K562 (cell line): ENCODE measurements at regions not wholly inside any gene's neighbourhood (a gene's known extent, or its start where the extent isn't known, plus 50 kb on each side); places are given as distances from the start of the nearest gene placed in this dataset.

Experiments used
- ATAC-seq: fragments of 200-7000 bp; cut with Tn5 transposase; 3 replicates; pipeline ENCODE4 v1.9.1; 2020; ENCODE audit warnings: moderate library complexity
- BruUV-seq: library from RNA; stranded (reverse); fragments of 400-500 nt; replicated peaks from 2 replicates; lab custom pipeline; 2021; lab: Mats Ljungman, UMichigan
- CTCF ChIA-PET: fragments of 300-600 bp; formaldehyde crosslinking; extraction: SDS; loops from one replicate; lab custom pipeline; 2021; ENCODE audit warnings: low intra/inter-chr PET ratio; lab: Yijun Ruan, JAX
- POLR2A ChIA-PET: fragments of 300-600, 350-650 bp; sonication (Branson Sonifier 250); formaldehyde crosslinking; extraction: SDS; loops from one replicate; lab custom pipeline; 2021; ENCODE audit warnings: antibody characterized with exemption, inconsistent platforms; lab: Yijun Ruan, JAX
- DNase-seq, 4 experiments: peaks; one replicate each; pipeline versions ENCODE4 v3.0.0 to v3.0.0-alpha.2; 2011 to 2018; ENCODE audit warnings: low spot score in 3 of 4, mixed read lengths in 3 of 4; ENCODE audit errors: extremely low read depth in 1 of 4
- FAIRE-seq: peaks from 2 replicates; lab custom pipeline; 2011; peaks lifted over from hg19 to GRCh38; lab: Jason Lieb, UNC
- H2AFZ ChIP-seq: 2 replicates; pipeline ENCODE4 v1.6.0; 2011; ENCODE audit warnings: low read depth, low read length, control low read depth, inconsistent platforms
- H3K27ac ChIP-seq: fragments of 200-600 bp; 3 replicates; pipeline ENCODE4 v1.8.0; 2011; ENCODE audit warnings: low read depth, mild to moderate bottlenecking, control low read depth, inconsistent platforms, low read length, moderate library complexity, mixed read lengths; ENCODE audit errors: extremely low read depth
- H3K27me3 ChIP-seq, 2 experiments: fragments of 300-600 bp in 1 of 2; 2 replicates in 1 of 2; 3 replicates in 1 of 2; pipeline versions ENCODE4 v1.6.0 to v1.8.0; 2011; ENCODE audit warnings: inconsistent platforms in 2 of 2, low read length in 2 of 2, mild to moderate bottlenecking in 1 of 2, mixed read lengths in 1 of 2, moderate library complexity in 1 of 2; ENCODE audit not compliant: control insufficient read depth in 2 of 2, insufficient read depth in 2 of 2
- H3K36me3 ChIP-seq: fragments of 300-600 bp; 3 replicates; pipeline ENCODE4 v1.8.0; 2011; ENCODE audit warnings: mild to moderate bottlenecking, low read length, inconsistent platforms; ENCODE audit not compliant: control insufficient read depth, insufficient read depth
- H3K4me1 ChIP-seq, 2 experiments: fragments of 200-600 bp in 1 of 2; replicated peaks in 1 of 2; 2 replicates in 1 of 2; 3 replicates in 1 of 2; pipeline versions ENCODE4 v1.5.1 to v1.8.0; 2011; ENCODE audit warnings: inconsistent platforms in 2 of 2, low read length in 2 of 2, mild to moderate bottlenecking in 1 of 2, mixed read lengths in 1 of 2, moderate library complexity in 1 of 2; ENCODE audit not compliant: control insufficient read depth in 2 of 2, insufficient read depth in 2 of 2
- H3K4me2 ChIP-seq: 2 replicates; pipeline ENCODE4 v1.6.1; 2011; ENCODE audit warnings: low read length, control low read depth, inconsistent platforms, mixed read lengths; ENCODE audit not compliant: insufficient read depth
- H3K4me3 ChIP-seq: fragments of 200-600 bp; sonication (generic), shearing (Covaris generic); 2 replicates; pipeline ENCODE4 v1.5.1; 2016; ENCODE audit warnings: control low read depth, inconsistent platforms
- H3K79me2 ChIP-seq: fragments of 200-600 bp; 3 replicates; pipeline ENCODE4 v1.8.0; 2011; ENCODE audit warnings: low read length, inconsistent platforms; ENCODE audit not compliant: control insufficient read depth, insufficient read depth
- H3K9ac ChIP-seq, 2 experiments: 2 replicates each; pipeline versions ENCODE4 v1.6.0 to v1.6.1; 2011; ENCODE audit warnings: low read depth in 2 of 2, low read length in 2 of 2, control low read depth in 1 of 2, inconsistent platforms in 1 of 2, mild to moderate bottlenecking in 1 of 2, mixed read lengths in 1 of 2; ENCODE audit not compliant: insufficient read depth in 1 of 2
- H3K9me1 ChIP-seq: one replicate; pipeline ENCODE4 v1.6.0; 2011; ENCODE audit warnings: inconsistent platforms, mild to moderate bottlenecking, low read length, moderate library complexity; ENCODE audit not compliant: control insufficient read depth, insufficient read depth
- H3K9me3 ChIP-seq: replicated peaks from 2 replicates; pipeline ENCODE4 v1.5.1; 2011; ENCODE audit warnings: low read depth, low read length, inconsistent platforms; ENCODE audit not compliant: control insufficient read depth, insufficient read depth
- H4K20me1 ChIP-seq: replicated peaks from 2 replicates; pipeline ENCODE4 v1.6.1; 2011; ENCODE audit warnings: low read length, inconsistent platforms, mixed read lengths; ENCODE audit not compliant: control insufficient read depth, insufficient read depth
- COPS2 ChIP-seq: fragments of 450-650 bp; conservative IDR thresholded peaks from 2 replicates; pipeline ENCODE4 v1.6.1; 2016; ENCODE audit warnings: mild to moderate bottlenecking, moderate library complexity
- E2F5 ChIP-seq: sonication (generic); formaldehyde crosslinking; IDR thresholded peaks from 2 replicates; pipeline ENCODE4 v1.8.0; 2022; ENCODE audit warnings: mild to moderate bottlenecking, missing genetic modification reagents
- ID3 ChIP-seq, 2 experiments: fragments of 250-450 bp in 1 of 2; fragments of 450-650 bp in 1 of 2; sonication (Bioruptor Pico) in 1 of 2; IDR thresholded peaks; 2 replicates each; pipeline versions ENCODE4 v1.6.1 to v1.8.0; 2016 to 2021; ENCODE audit warnings: mild to moderate bottlenecking in 2 of 2, moderate library complexity in 2 of 2, missing compliant biosample characterization in 1 of 2, missing genetic modification characterization in 1 of 2
- MTA2 ChIP-seq: fragments of 450-650 bp; IDR thresholded peaks from 2 replicates; pipeline ENCODE4 v1.6.1; 2016; ENCODE audit warnings: low read depth
- PATZ1 ChIP-seq: fragments of 250-450 bp; sonication (Bioruptor Pico); IDR thresholded peaks from 2 replicates; pipeline ENCODE4 v1.5.0; 2020; ENCODE audit warnings: mild to moderate bottlenecking, borderline replicate concordance
- PPARD ChIP-seq: fragments of 250-450 bp; sonication (Bioruptor Pico); IDR thresholded peaks from 2 replicates; pipeline ENCODE4 v1.8.0; 2022; ENCODE audit warnings: inconsistent platforms, mild to moderate bottlenecking, moderate library complexity
- RBBP5 ChIP-seq: fragments of 200-600 bp; sonication (generic); IDR thresholded peaks from 2 replicates; pipeline ENCODE4 v1.6.1; 2012; ENCODE audit warnings: borderline replicate concordance, mild to moderate bottlenecking, low read length, control low read depth, inconsistent platforms; ENCODE audit not compliant: insufficient read depth, poor library complexity, severe bottlenecking
- SP2 ChIP-seq: IDR thresholded peaks from 2 replicates; pipeline ENCODE4 v1.6.1; 2011; ENCODE audit warnings: mild to moderate bottlenecking, low read depth, low read length, moderate library complexity; ENCODE audit not compliant: poor library complexity, severe bottlenecking; ENCODE audit errors: extremely low read depth
- SRSF1 ChIP-seq: fragments of 200-400 bp; formaldehyde crosslinking; IDR thresholded peaks from 2 replicates; pipeline ENCODE4 v1.6.1; 2017; ENCODE audit warnings: mild to moderate bottlenecking, low read depth, low read length, moderate library complexity
- ZBTB26 ChIP-seq: fragments of 450-650 bp; formaldehyde crosslinking; IDR thresholded peaks from 2 replicates; pipeline ENCODE4 v1.4.0; 2022; ENCODE audit warnings: missing genetic modification characterization
- ZNF263 ChIP-seq: sonication (generic); formaldehyde crosslinking; IDR thresholded peaks from 2 replicates; pipeline ENCODE4 v1.8.0; 2022; ENCODE audit warnings: mild to moderate bottlenecking, missing genetic modification reagents, borderline replicate concordance
- ZNF449 ChIP-seq: fragments of 250-450 bp; sonication (Bioruptor Pico); IDR thresholded peaks from 2 replicates; pipeline ENCODE4 v1.8.0; 2022; ENCODE audit warnings: moderate library complexity, mild to moderate bottlenecking, inconsistent platforms
- ZNF507 ChIP-seq: conservative IDR thresholded peaks from 2 replicates; pipeline ENCODE4 v1.6.1; 2017; ENCODE audit warnings: missing genetic modification characterization, missing compliant biosample characterization
- ZNF561 ChIP-seq: fragments of 450-650 bp; formaldehyde crosslinking; conservative IDR thresholded peaks from 2 replicates; pipeline ENCODE4 v1.4.0; 2020; ENCODE audit warnings: mild to moderate bottlenecking, moderate library complexity
- ZNF695 ChIP-seq: fragments of 450-650 bp; formaldehyde crosslinking; IDR thresholded peaks from 2 replicates; pipeline ENCODE4 v1.4.0; 2020; ENCODE audit warnings: mild to moderate bottlenecking, moderate library complexity
- WGBS: fragments of 100-300 bp; shearing (Covaris generic); methylation state at CpG from one replicate; pipeline ENCODE4 v1.1.6; 2016; ENCODE audit warnings: low coverage, mixed read lengths; ENCODE audit not compliant: insufficient coverage; ENCODE audit errors: missing lambda C conversion rate; 5-methylcytosine and 5-hydroxymethylcytosine counted together
- in situ Hi-C: fragments of 300-500 bp; cut with MboI; formaldehyde crosslinking; loops from 4 replicates; pipeline ENCODE4 v1.15.0; 2018; ENCODE audit warnings: inconsistent platforms, mixed read lengths
- intact Hi-C: fragments of 100-400 bp; cut with micrococcal nuclease; formaldehyde crosslinking; loops from 2 replicates; pipeline ENCODE4 v1.14.2; 2022

- TF ChIP-seq ZNF507 (tag): no peak
These were observed 1703.6 kb downstream of the EFNB2 start (continued) for GRCh38 chr13:104831831-104832230.

GRCh38 chr13:104823709-104824108 is 1711.8 kb downstream of the EFNB2 start:
- FAIRE-seq (no peak), DNase-seq (no peak), ATAC-seq (no peak)
- in situ Hi-C loops: no loop called here
- ChIA-PET POLR2A (no interaction called here), CTCF (no interaction called here)
- no peaks in the 10 kb centered on the region for H3K27me3 ChIP-seq
- H3K9ac ChIP-seq: no peak overlapping the region
- WGBS: no CpG with 5 or more reads among the region's 1 CpG
- no peak overlapping the region for H2AFZ ChIP-seq
- H3K9me3 ChIP-seq: no peaks in the 10 kb centered on the region
- H3K4me2 ChIP-seq: no peak overlapping the region
- H3K4me3 ChIP-seq: no peak overlapping the region
- no peak overlapping the region for H3K27ac ChIP-seq
- H3K4me1 ChIP-seq: no peaks in the 10 kb centered on the region
- intact Hi-C loops: no loop called here
- no TSS peak for BruUV-seq
- H3K36me3 ChIP-seq: no peaks in the 10 kb centered on the region
- H4K20me1 ChIP-seq: no peaks in the 10 kb centered on the region
- no peaks in the 10 kb centered on the region for H3K9me1 ChIP-seq
- no peaks in the 10 kb centered on the region for H3K79me2 ChIP-seq
- no peak for TF ChIP-seq ZBTB26 (CRISPR knock-in tag)
- TF ChIP-seq RBBP5: no peak
- no peak for TF ChIP-seq ID3 (CRISPR knock-in tag; IDR thresholded peaks at IDR 0.05)
- no peak for TF ChIP-seq ID3 (tag; IDR thresholded peaks at IDR 0.05)
- TF ChIP-seq ZNF695: no peak
- TF ChIP-seq SP2: no peak
- no peak for TF ChIP-seq PPARD (CRISPR knock-in tag)
- no peak for TF ChIP-seq ZNF449 (CRISPR knock-in tag)
- no peak for TF ChIP-seq E2F5 (CRISPR knock-in tag)
- TF ChIP-seq ZNF263 (CRISPR knock-in tag): no peak
- no peak for TF ChIP-seq SRSF1
- no peak for TF ChIP-seq PATZ1 (CRISPR knock-in tag)
- TF ChIP-seq COPS2: no peak
- no peak for TF ChIP-seq ZNF561
- no peak for TF ChIP-seq MTA2
